Ectodermal cell (in vitro differentiated cells): ENCODE measurements at regions not wholly inside any gene's neighbourhood (a gene's known extent, or its start where the extent isn't known, plus 50 kb on each side); places are given as distances from the start of the nearest gene placed in this dataset.

Experiments used
- H3K27ac ChIP-seq: 2 replicates; pipeline ENCODE4 v1.7.0; 2013; ENCODE audit warnings: mild to moderate bottlenecking, low read depth, low read length; ENCODE audit not compliant: insufficient read depth, poor library complexity, severe bottlenecking
- H3K27me3 ChIP-seq: 2 replicates; pipeline ENCODE4 v1.7.0; 2013; ENCODE audit warnings: mild to moderate bottlenecking, low read length; ENCODE audit not compliant: insufficient read depth, control insufficient read depth, poor library complexity, severe bottlenecking
- H3K36me3 ChIP-seq: one replicate; pipeline ENCODE4 v1.7.0; 2013; ENCODE audit warnings: low read length; ENCODE audit not compliant: control insufficient read depth, insufficient read depth
- H3K4me1 ChIP-seq: one replicate; pipeline ENCODE4 v1.7.0; 2013; ENCODE audit warnings: low read length; ENCODE audit not compliant: control insufficient read depth, insufficient read depth
- H3K4me3 ChIP-seq: 2 replicates; pipeline ENCODE4 v1.7.0; 2013; ENCODE audit warnings: low read depth, low read length, control low read depth; ENCODE audit not compliant: insufficient read depth
- H3K9me3 ChIP-seq: 2 replicates; pipeline ENCODE4 v1.7.0; 2013; ENCODE audit warnings: mild to moderate bottlenecking, low read length, moderate library complexity; ENCODE audit not compliant: control insufficient read depth
- WGBS, 2 experiments: methylation state at CpG; one replicate each; pipeline ENCODE4 v1.1.7; 2013; ENCODE audit warnings: missing lambda C conversion rate in 2 of 2; 5-methylcytosine and 5-hydroxymethylcytosine counted together

DNA sequence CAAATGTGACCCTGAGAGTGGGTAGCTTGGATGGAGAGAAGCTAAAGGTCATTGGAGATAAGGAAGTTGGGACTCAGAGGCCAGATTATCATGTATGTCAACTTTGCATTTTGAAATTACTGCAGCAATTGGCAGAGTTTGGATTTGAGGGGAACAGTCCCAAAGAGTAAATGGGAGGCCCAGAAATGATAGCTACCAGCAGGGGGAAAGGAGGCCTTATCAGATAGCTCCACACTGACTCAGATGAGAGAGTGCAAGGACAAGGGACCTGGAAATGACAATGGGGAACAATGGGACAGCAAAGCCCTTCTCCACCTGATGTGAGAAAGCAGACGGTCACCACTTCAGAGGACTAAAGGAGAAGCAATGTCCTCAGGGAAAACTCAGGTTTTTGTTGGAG, 201.5 kb upstream of the JADE1 start:
- Histone ChIP-seq H3K9me3 (no peaks in the 10 kb centered on the region), H3K4me1 (no peaks in the 10 kb centered on the region), H3K27me3 (no peaks in the 10 kb centered on the region), H3K36me3 (no peaks in the 10 kb centered on the region), H3K4me3 (no peak overlapping the region), H3K27ac (no peak overlapping the region)
- WGBS, 2 experiments = 84 to 92% methylated on average over 1 of the region's 1 CpG

DNA sequence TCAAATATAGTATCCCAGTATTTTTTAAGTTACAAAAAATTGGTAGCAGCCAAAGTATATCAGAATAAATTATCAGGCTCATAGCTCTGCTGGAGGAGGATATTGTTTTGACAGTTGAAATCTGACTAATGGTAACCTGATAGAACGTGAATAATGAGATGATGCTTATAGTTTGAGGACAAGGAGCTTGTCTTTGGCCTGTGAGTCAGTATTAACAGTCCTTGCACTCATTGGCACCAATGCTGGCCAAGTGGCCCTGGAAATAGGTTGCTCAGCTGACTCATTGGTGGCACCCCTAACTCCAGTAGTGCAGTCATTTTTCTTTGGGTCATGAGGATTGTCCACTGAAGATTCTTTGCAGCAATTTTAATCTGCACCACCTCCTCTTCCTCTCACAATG, 203.3 kb upstream of the JADE1 start:
- 83 to 92% methylated on average over 1 of the region's 1 CpG for whole genome bisulfite sequencing, 2 experiments

GRCh38 chr4:128604840-128605239, 204.7 kb upstream of the JADE1 start:
- no peak overlapping the region for H3K27ac ChIP-seq
- no peaks in the 10 kb centered on the region for H3K9me3 ChIP-seq
- no peaks in the 10 kb centered on the region for H3K27me3 ChIP-seq
- 83 to 100% methylated on average over 1 of the region's 2 CpGs for WGBS, 2 experiments
- no peaks in the 10 kb centered on the region for H3K4me1 ChIP-seq
- H3K36me3 ChIP-seq = no peaks in the 10 kb centered on the region
- no peak overlapping the region for H3K4me3 ChIP-seq

More for the DNA sequence above, 203.3 kb upstream of the JADE1 start:
- Histone ChIP-seq H3K4me1 (no peaks in the 10 kb centered on the region), H3K27ac (no peak overlapping the region), H3K36me3 (no peaks in the 10 kb centered on the region), H3K4me3 (no peak overlapping the region), H3K27me3 (no peaks in the 10 kb centered on the region), H3K9me3 (no peaks in the 10 kb centered on the region)

GRCh38 chr4:128604204-128604603, 205.3 kb upstream of the JADE1 start:
- Histone ChIP-seq H3K9me3 (no peaks in the 10 kb centered on the region), H3K27me3 (no peaks in the 10 kb centered on the region), H3K4me3 (no peak overlapping the region), H3K27ac (no peak overlapping the region), H3K4me1 (no peaks in the 10 kb centered on the region), H3K36me3 (no peaks in the 10 kb centered on the region)
- WGBS, 2 experiments = 98 to 100% methylated on average over 1 of the region's 1 CpG

DNA sequence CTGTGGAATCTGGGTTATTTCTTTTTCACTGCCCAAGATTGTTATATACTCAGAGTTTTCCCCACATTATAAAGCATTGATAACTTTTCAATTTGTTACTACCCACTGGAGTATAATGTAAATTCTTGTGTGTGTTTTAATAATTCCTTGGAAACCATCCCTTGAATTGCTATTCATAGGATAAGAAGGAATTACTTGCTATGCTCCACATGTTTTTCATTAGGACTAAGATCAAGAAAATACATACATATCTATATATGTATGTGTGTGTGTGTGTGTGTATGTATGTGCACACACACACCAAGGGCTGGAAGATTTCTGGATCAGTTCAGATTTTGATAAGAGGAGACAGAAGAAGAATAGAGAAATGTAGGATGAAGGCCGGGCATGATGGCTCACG, 206.4 kb upstream of the JADE1 start:
- Histone ChIP-seq H3K4me3 (no peak overlapping the region), H3K36me3 (no peaks in the 10 kb centered on the region), H3K27ac (no peak overlapping the region), H3K27me3 (no peaks in the 10 kb centered on the region), H3K9me3 (no peaks in the 10 kb centered on the region), H3K4me1 (no peaks in the 10 kb centered on the region)
- 87 to 93% methylated on average over 2 of the region's 2 CpGs for WGBS, 2 experiments

GRCh38 chr4:128601991-128602695, 207.4 kb upstream of the JADE1 start:
- Histone ChIP-seq H3K27me3 (no peaks in the 10 kb centered on the region), H3K4me1 (no peaks in the 10 kb centered on the region), H3K36me3 (no peaks in the 10 kb centered on the region), H3K9me3 (no peaks in the 10 kb centered on the region), H3K4me3 (no peak overlapping the region), H3K27ac (no peak overlapping the region)
- 63 to 85% methylated on average over 1 of the region's 1 CpG for WGBS, 2 experiments

GRCh38 chr4:128600996-128601871, 208.3 kb upstream of the JADE1 start:
- 84 to 88% methylated on average over 14 of the region's 14 CpGs for whole genome bisulfite sequencing, 2 experiments
- no peaks in the 10 kb centered on the region for H3K36me3 ChIP-seq
- no peaks in the 10 kb centered on the region for H3K9me3 ChIP-seq
- H3K4me1 ChIP-seq = no peaks in the 10 kb centered on the region
- H3K4me3 ChIP-seq = no peak overlapping the region
- H3K27ac ChIP-seq = no peak overlapping the region
- H3K27me3 ChIP-seq = no peaks in the 10 kb centered on the region

- Histone ChIP-seq H3K9me3 (no peaks in the 10 kb centered on the region), H3K36me3 (no peaks in the 10 kb centered on the region), H3K27me3 (no peaks in the 10 kb centered on the region), H3K4me1 (no peaks in the 10 kb centered on the region), H3K4me3 (no peak overlapping the region), H3K27ac (no peak overlapping the region)
- WGBS, 2 experiments = 77 to 87% methylated on average over 3 of the region's 3 CpGs
Observed at GRCh38 chr4:128600410-128600809, 209.1 kb upstream of the JADE1 start.

DNA sequence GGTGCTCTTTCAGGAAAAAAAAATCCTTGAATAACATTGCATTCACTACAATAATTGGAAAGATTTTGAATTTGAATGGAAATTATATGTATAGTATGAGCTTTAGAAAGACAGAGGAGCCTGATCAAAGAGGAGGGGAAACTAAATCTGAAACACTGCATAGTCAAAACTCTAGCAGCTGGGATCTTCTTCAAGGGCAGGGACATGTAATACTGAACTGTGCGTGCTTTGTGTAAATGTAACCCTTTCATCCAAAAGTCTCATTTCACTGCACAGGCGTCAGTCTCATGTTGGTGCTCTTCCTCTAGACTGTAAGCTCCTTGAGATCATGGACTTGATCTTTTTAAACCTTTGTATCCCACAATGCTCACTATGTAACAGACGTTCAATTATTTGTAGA, 212.0 kb upstream of the JADE1 start:
- Histone ChIP-seq H3K36me3 (no peaks in the 10 kb centered on the region), H3K4me3 (no peak overlapping the region), H3K27me3 (no peaks in the 10 kb centered on the region), H3K27ac (no peak overlapping the region), H3K9me3 (no peaks in the 10 kb centered on the region), H3K4me1 (no peaks in the 10 kb centered on the region)
- WGBS, 2 experiments = 96 to 99% methylated on average over 3 of the region's 3 CpGs

DNA sequence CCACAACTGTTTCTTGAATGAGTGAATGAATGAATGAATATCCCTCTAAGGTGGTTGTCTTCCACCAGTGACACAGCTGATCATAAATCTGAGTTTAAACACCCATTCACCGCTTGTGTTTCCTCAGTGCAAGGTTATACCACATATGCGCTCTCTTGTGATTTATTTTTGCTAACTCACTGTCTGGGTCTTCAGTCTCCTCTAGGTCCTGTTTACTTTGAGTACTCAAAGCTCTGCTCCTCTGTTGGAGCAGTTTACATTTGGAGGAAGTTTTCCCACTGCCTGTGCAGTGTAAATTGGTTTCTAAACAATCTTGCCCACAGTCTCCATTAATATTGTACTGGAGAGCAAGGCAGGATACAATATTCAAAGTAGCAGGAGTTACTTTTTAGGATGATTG, 212.6 kb upstream of the JADE1 start:
- Histone ChIP-seq H3K4me3 (no peak overlapping the region), H3K4me1 (no peaks in the 10 kb centered on the region), H3K27me3 (no peaks in the 10 kb centered on the region), H3K9me3 (no peaks in the 10 kb centered on the region), H3K36me3 (no peaks in the 10 kb centered on the region), H3K27ac (no peak overlapping the region)
- WGBS, 2 experiments = 99 to 100% methylated on average over 2 of the region's 2 CpGs
